ENCODE measurements at regions not wholly inside any gene's neighbourhood (a gene's known extent, or its start where the extent isn't known, plus 50 kb on each side); places are given as distances from the start of the nearest gene placed in this dataset.
"Not testable (repeated sequence)": the region's sequence is repeated elsewhere in the genome, so short reads cannot be mapped to it uniquely, and the experiment has no call there.

- TF ChIP-seq CTCF (IDR thresholded peaks at IDR 0.05; ENCODE audit: low read depth, low read length); POLR2A (IDR thresholded peaks at IDR 0.05; ENCODE audit: extremely low read depth, insufficient read length): not testable (repeated sequence)
Measured at GRCh38 chr13:22956456-22957115, 224.2 kb upstream of the SGCG start.
